HepG2 (cell line): ENCODE measurements at regions not wholly inside any gene's neighbourhood (a gene's known extent, or its start where the extent isn't known, plus 50 kb on each side); places are given as distances from the start of the nearest gene placed in this dataset.

ENCODE experiments used
- ATAC-seq: fragments of 200-7000 bp; cut with Tn5 transposase; 3 replicates; pipeline ENCODE4 v1.9.1; 2020; ENCODE audit warnings: mild to moderate bottlenecking, moderate library complexity
- BruUV-seq: library from RNA; stranded (reverse); fragments of 400-500 nt; replicated peaks from 2 replicates; lab custom pipeline; 2021; lab: Mats Ljungman, UMichigan
- CTCF ChIA-PET: fragments of 300-600 bp; formaldehyde crosslinking; extraction: SDS; loops from one replicate; lab custom pipeline; 2021; ENCODE audit warnings: low total read pairs, inconsistent platforms, low intra/inter-chr PET ratio; lab: Yijun Ruan, JAX
- POLR2A ChIA-PET: fragments of 350-600 bp; sonication (Branson Sonifier 250); formaldehyde crosslinking; loops from one replicate; lab custom pipeline; 2020; ENCODE audit warnings: antibody characterized with exemption, inconsistent platforms; lab: Yijun Ruan, JAX
- DNase-seq: peaks from one replicate; pipeline ENCODE4 v3.0.0-alpha.2; 2015; ENCODE audit warnings: low spot score
- FAIRE-seq: peaks from 3 replicates; lab custom pipeline; 2011; peaks lifted over from hg19 to GRCh38; lab: Jason Lieb, UNC
- H2AFZ ChIP-seq: one replicate; pipeline ENCODE4 v1.6.1; 2011; ENCODE audit warnings: low read length, inconsistent platforms
- H3K27ac ChIP-seq: fragments of 300-600 bp; 3 replicates; pipeline ENCODE4 v1.8.0; 2011; ENCODE audit warnings: mixed run types, mild to moderate bottlenecking, mixed read lengths, low read length, inconsistent platforms; ENCODE audit not compliant: insufficient read depth; ENCODE audit errors: extremely low read length
- H3K27me3 ChIP-seq, 2 experiments: fragments of 200-600 bp in 1 of 2; 2 replicates in 1 of 2; 3 replicates in 1 of 2; pipeline versions ENCODE4 v1.6.0 to v1.8.0; 2011; ENCODE audit warnings: low read length in 2 of 2, mild to moderate bottlenecking in 2 of 2, moderate library complexity in 2 of 2, inconsistent platforms in 1 of 2; ENCODE audit not compliant: insufficient read depth in 2 of 2, control insufficient read depth in 1 of 2
- H3K36me3 ChIP-seq, 2 experiments: fragments of 200-600 bp in 1 of 2; replicated peaks in 1 of 2; 2 replicates in 1 of 2; 3 replicates in 1 of 2; pipeline versions ENCODE4 v1.5.1 to v1.8.0; 2011; ENCODE audit warnings: low read length in 2 of 2, inconsistent platforms in 1 of 2; ENCODE audit not compliant: insufficient read depth in 2 of 2, control insufficient read depth in 1 of 2
- H3K4me1 ChIP-seq: 2 replicates; pipeline ENCODE4 v1.5.1; 2012; ENCODE audit warnings: low read length, inconsistent platforms; ENCODE audit not compliant: insufficient read depth
- H3K4me2 ChIP-seq: 2 replicates; pipeline ENCODE4 v1.6.0; 2011; ENCODE audit warnings: low read depth, low read length, inconsistent platforms
- H3K4me3 ChIP-seq, 3 experiments: fragments of 200-600 bp in 1 of 3; sonication (generic), shearing (Covaris generic) in 1 of 3; replicated peaks in 1 of 3; 2 replicates each; pipeline ENCODE4 v1.5.1; 2011 to 2016; ENCODE audit warnings: low read length in 3 of 3, inconsistent platforms in 2 of 3, low read depth in 2 of 3, mild to moderate bottlenecking in 2 of 3, control low read depth in 1 of 3, mixed read lengths in 1 of 3; ENCODE audit not compliant: insufficient read depth in 1 of 3
- H3K79me2 ChIP-seq: one replicate; pipeline ENCODE4 v1.6.1; 2011; ENCODE audit warnings: low read length, inconsistent platforms; ENCODE audit not compliant: insufficient read depth
- H3K9ac ChIP-seq: 2 replicates; pipeline ENCODE4 v1.6.0; 2011; ENCODE audit warnings: mild to moderate bottlenecking, low read depth, low read length, inconsistent platforms; ENCODE audit not compliant: insufficient read depth
- H3K9me3 ChIP-seq: 2 replicates; pipeline ENCODE4 v1.5.1; 2012; ENCODE audit warnings: mild to moderate bottlenecking, low read length
- H4K20me1 ChIP-seq: 2 replicates; pipeline ENCODE4 v1.6.0; 2011; ENCODE audit warnings: inconsistent platforms, mild to moderate bottlenecking, low read length, moderate library complexity; ENCODE audit not compliant: insufficient read depth
- CBX2 ChIP-seq, 2 experiments: fragments of 200-600 bp in 1 of 2; sonication (generic); formaldehyde crosslinking in 1 of 2; IDR thresholded peaks; 2 replicates each; pipeline versions ENCODE4 v1.7.0 to v1.8.1; 2018 to 2022; ENCODE audit warnings: low read depth in 2 of 2, low read length in 1 of 2, mild to moderate bottlenecking in 1 of 2, missing genetic modification reagents in 1 of 2
- GABPB1 ChIP-seq: IDR thresholded peaks from 2 replicates; pipeline ENCODE4 v1.6.1; 2016; ENCODE audit warnings: mild to moderate bottlenecking, missing genetic modification reagents, moderate library complexity, missing compliant biosample characterization
- KMT2A ChIP-seq: sonication (generic); formaldehyde crosslinking; IDR thresholded peaks from 2 replicates; pipeline ENCODE4 v1.4.0; 2020; ENCODE audit warnings: missing genetic modification reagents
- MAX ChIP-seq: IDR thresholded peaks from 2 replicates; pipeline ENCODE4 v1.6.1; 2012; ENCODE audit warnings: inconsistent platforms
- MNT ChIP-seq: fragments of 450-650 bp; IDR thresholded peaks from 2 replicates; pipeline ENCODE4 v1.6.1; 2016
- ZNF296 ChIP-seq: sonication (generic); formaldehyde crosslinking; conservative IDR thresholded peaks from 2 replicates; pipeline ENCODE4 v1.5.0; 2020; ENCODE audit warnings: mild to moderate bottlenecking, missing genetic modification reagents
- ZNF441 ChIP-seq: sonication (generic); formaldehyde crosslinking; IDR thresholded peaks from 2 replicates; pipeline ENCODE4 v1.7.0; 2021; ENCODE audit warnings: missing genetic modification reagents, borderline replicate concordance
- WGBS: methylation state at CpG from one replicate; pipeline ENCODE4 v1.1.6; 2017; ENCODE audit warnings: low lambda C conversion rate; 5-methylcytosine and 5-hydroxymethylcytosine counted together
- in situ Hi-C: cut with HindIII; loops from 2 replicates; pipeline ENCODE4 v1.10.0; 2017; ENCODE audit warnings: low pct_unique_long_range_greater_than_20kb; ENCODE audit not compliant: extremely low pct_ligation_motif_present
- intact Hi-C: fragments of 100-400 bp; cut with micrococcal nuclease; formaldehyde crosslinking; loops from one replicate; pipeline ENCODE4 v1.10.0; 2022; ENCODE audit not compliant: unreplicated experiment

- TF ChIP-seq CBX2 (IDR thresholded peaks at IDR 0.05; ENCODE audit: low read depth, low read length) (no peak), CBX2 (CRISPR knock-in tag; IDR thresholded peaks at IDR 0.05; ENCODE audit: low read depth) (no peak), KMT2A (CRISPR knock-in tag) (no peak), ZNF441 (CRISPR knock-in tag) (no peak), ZNF296 (CRISPR knock-in tag) (no peak)
These were observed 290.1 kb downstream of the FOXO1 start (continued) for GRCh38 chr13:40376296-40376849.

- BruUV-seq, result no TSS peak
- FAIRE-seq, result no peak
- intact Hi-C loops, result no loop called here
These were observed 289.4 kb downstream of the FOXO1 start for GRCh38 chr13:40376867-40377535.

More at GRCh38 chr13:40376867-40377535, 289.4 kb downstream of the FOXO1 start:
- WGBS, result 21% methylated on average over 10 of the region's 10 CpGs
- ChIA-PET CTCF (no interaction called here), POLR2A (no interaction called here)
- H3K4me2 ChIP-seq, result peak overlapping the region; percentile 10; the same call in 1 of the 2 replicates
- peaks cover 5 to 21% of the 10 kb centered on the region in 2 experiments; a peak in 2 of 5 replicates for H3K27me3 ChIP-seq
- no peaks in the 10 kb centered on the region for H4K20me1 ChIP-seq
- no peak overlapping the region for H2AFZ ChIP-seq
- H3K9ac ChIP-seq, result no peak overlapping the region
- peak; percentile 38; the same call in 2 of the 3 replicates for ATAC-seq
- no peaks in the 10 kb centered on the region for H3K79me2 ChIP-seq
- peaks cover 22% of the 10 kb centered on the region for H3K4me1 ChIP-seq
- no peak for DNase-seq
- in situ Hi-C loops, result no loop called here
- no peaks in the 10 kb centered on the region for H3K36me3 ChIP-seq
- 0 out of 2 replicates have a peak, but pooled peaks cover 5% of the 10 kb centered on the region for H3K9me3 ChIP-seq
- TF ChIP-seq MNT (peak; percentile 63), GABPB1 (CRISPR knock-in tag) (no peak), MAX (0 out of 2 replicates have a peak, but pooled peaks have one; percentile 20)
- H3K4me3 ChIP-seq, result no peak overlapping the region
- H3K27ac ChIP-seq, result no peak overlapping the region
